ENCODE measurements at regions not wholly inside any gene's neighbourhood (a gene's known extent, or its start where the extent isn't known, plus 50 kb on each side); places are given as distances from the start of the nearest gene placed in this dataset.
"Not testable (repeated sequence)": the region's sequence is repeated elsewhere in the genome, so short reads cannot be mapped to it uniquely, and the experiment has no call there.

GRCh38 chr5:135279328-135279727, 119.7 kb downstream of the MACROH2A1 start:
- DNase-seq = no peak

- DNase-seq = no peak
Measured at GRCh38 chr5:135276151-135276550, 122.9 kb downstream of the MACROH2A1 start.

- no peak for DNase-seq
Measured at GRCh38 chr5:135273212-135273611, 125.8 kb downstream of the MACROH2A1 start.

GRCh38 chr5:135272311-135272805, 126.7 kb downstream of the MACROH2A1 start:
- no peak for DNase-seq

- no peak for DNase-seq
Measured at GRCh38 chr5:135271533-135272310, 127.3 kb downstream of the MACROH2A1 start.

GRCh38 chr5:135269931-135270421, 129.1 kb downstream of the MACROH2A1 start:
- no peak for DNase-seq

- DNase-seq = no peak
Measured at GRCh38 chr5:135269199-135269598, 129.8 kb downstream of the MACROH2A1 start.

- no peak for DNase-seq
Measured at GRCh38 chr5:135266975-135267374, 132.1 kb downstream of the MACROH2A1 start.

GRCh38 chr5:135266303-135266635, 132.8 kb downstream of the MACROH2A1 start:
- DNase-seq = no peak

GRCh38 chr5:135265497-135266302, 133.3 kb downstream of the MACROH2A1 start:
- DNase-seq = no peak

GRCh38 chr5:135264451-135265440, 134.3 kb downstream of the MACROH2A1 start:
- no peak for DNase-seq

- DNase-seq = no peak
Measured at GRCh38 chr5:135263022-135263668, 135.9 kb downstream of the MACROH2A1 start.

GRCh38 chr5:135262364-135262763, 136.7 kb downstream of the MACROH2A1 start:
- no peak for DNase-seq

- DNase-seq = not testable (repeated sequence)
Measured at GRCh38 chr5:135260108-135260507, 138.9 kb downstream of the MACROH2A1 start.

- no peak for DNase-seq
Measured at GRCh38 chr5:135255461-135256178, 143.4 kb downstream of the MACROH2A1 start.

GRCh38 chr5:135254183-135254582, 144.8 kb downstream of the MACROH2A1 start:
- DNase-seq = no peak

GRCh38 chr5:135253601-135254178, 145.3 kb downstream of the MACROH2A1 start:
- DNase-seq = no peak

GRCh38 chr5:135251093-135251492, 147.9 kb downstream of the MACROH2A1 start:
- no peak for DNase-seq

GRCh38 chr5:135250671-135251070, 148.4 kb downstream of the MACROH2A1 start:
- no peak for DNase-seq

- DNase-seq = no peak
Measured at GRCh38 chr5:135249658-135250057, 149.4 kb downstream of the MACROH2A1 start.

GRCh38 chr5:135248801-135249231, 150.2 kb downstream of the MACROH2A1 start:
- DNase-seq = no peak

All from activated CD4-positive, alpha-beta T cell treated with anti-CD3 and anti-CD28 coated beads, Interleukin-2, amount 50 U/mL, for 16 hours (primary cell).